Gastroesophageal sphincter (tissue), 3 donors: ENCODE measurements at regions not wholly inside any gene's neighbourhood (a gene's known extent, or its start where the extent isn't known, plus 50 kb on each side); places are given as distances from the start of the nearest gene placed in this dataset.

Experiments used
- POLR2A ChIP-seq, 2 donors: fragments of 450-650 bp; IDR thresholded peaks; one replicate each; pipeline ENCODE4 v1.6.1; 2017; ENCODE audit warnings: antibody characterized with exemption in 2 of 2, mild to moderate bottlenecking in 2 of 2, moderate library complexity in 1 of 2
- POLR2AphosphoS5 ChIP-seq: sonication (generic); formaldehyde crosslinking; IDR thresholded peaks from one replicate; pipeline ENCODE4 v1.6.1; 2017; ENCODE audit warnings: antibody characterized with exemption
- TF ChIP-seq, protein P1 (sequence below), 4 experiments: fragments of 200-600 bp in 2 of 4; fragments of 450-650 bp in 2 of 4; sonication (generic) in 1 of 4; IDR thresholded peaks; one replicate each; pipeline ENCODE4 v1.5.1; 2017 to 2019; ENCODE audit warnings: antibody characterized with exemption in 4 of 4, mild to moderate bottlenecking in 2 of 4, moderate library complexity in 2 of 4

DNA sequence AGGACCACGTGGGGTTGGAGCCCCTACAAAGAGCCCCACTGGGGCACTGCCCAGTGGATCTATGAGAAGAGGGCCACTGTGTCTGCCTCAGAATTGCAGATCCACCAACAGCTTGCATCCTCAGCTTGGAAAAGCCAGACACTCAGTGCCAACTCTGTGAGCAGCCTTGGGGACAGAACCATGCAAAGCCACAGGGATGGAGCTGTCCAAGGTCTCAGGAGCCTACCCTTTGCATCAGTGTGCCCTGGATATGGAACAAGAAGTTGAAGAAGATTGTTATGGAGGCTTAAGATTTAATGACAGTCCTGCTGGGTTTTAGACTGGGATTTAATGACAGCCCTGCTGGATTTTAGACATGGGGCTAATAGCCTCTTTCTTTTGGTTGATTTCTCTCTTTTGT lies 1670.9 kb downstream of the PLA2G4A start:
- TF ChIP-seq POLR2AphosphoS5 = no peak
- TF ChIP-seq, protein P1, sequence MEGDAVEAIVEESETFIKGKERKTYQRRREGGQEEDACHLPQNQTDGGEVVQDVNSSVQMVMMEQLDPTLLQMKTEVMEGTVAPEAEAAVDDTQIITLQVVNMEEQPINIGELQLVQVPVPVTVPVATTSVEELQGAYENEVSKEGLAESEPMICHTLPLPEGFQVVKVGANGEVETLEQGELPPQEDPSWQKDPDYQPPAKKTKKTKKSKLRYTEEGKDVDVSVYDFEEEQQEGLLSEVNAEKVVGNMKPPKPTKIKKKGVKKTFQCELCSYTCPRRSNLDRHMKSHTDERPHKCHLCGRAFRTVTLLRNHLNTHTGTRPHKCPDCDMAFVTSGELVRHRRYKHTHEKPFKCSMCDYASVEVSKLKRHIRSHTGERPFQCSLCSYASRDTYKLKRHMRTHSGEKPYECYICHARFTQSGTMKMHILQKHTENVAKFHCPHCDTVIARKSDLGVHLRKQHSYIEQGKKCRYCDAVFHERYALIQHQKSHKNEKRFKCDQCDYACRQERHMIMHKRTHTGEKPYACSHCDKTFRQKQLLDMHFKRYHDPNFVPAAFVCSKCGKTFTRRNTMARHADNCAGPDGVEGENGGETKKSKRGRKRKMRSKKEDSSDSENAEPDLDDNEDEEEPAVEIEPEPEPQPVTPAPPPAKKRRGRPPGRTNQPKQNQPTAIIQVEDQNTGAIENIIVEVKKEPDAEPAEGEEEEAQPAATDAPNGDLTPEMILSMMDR (IDR thresholded peaks at IDR 0.05) = no peak
- no peak for TF ChIP-seq POLR2A (IDR thresholded peaks at IDR 0.05)
